ENCODE measurements at regions not wholly inside any gene's neighbourhood (a gene's known extent, or its start where the extent isn't known, plus 50 kb on each side); places are given as distances from the start of the nearest gene placed in this dataset.

DNA sequence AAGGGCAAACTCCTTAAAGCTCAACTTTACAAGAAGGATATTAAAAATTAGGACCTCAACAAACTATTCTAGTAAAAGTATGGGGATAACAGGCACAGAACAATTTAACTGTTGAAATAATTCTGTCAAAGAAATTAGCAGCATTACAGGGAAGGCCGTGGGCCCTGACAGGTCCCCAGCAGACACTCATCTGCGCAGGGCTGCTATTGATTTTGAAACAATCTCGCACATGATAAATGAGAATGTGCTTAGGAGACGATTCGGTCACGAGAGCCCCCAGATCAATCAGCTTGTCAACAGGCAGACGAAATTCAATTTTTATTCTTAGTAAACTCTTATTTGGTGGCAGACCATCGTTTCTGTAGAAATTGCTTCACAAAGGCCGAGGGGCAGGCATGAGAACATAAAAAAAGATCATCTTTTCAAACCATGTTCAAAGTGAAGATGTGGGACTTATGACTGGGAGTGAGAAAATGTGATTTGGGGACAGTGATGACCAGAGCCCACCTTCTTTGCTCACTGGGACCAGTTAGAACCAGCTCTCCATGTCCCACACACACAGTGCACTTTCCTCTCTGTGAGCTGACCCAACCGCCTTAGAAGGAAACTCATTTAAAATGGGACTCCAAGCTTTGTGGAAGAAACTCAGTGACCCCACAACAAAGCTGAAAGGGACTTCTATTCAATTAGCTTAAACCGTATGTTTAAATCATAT is 654.5 kb downstream of the TOX3 start:
- no peaks in the 10 kb centered on the region for H3K36me3 Mint-ChIP-seq
- H3K27me3 Mint-ChIP-seq: no peaks in the 10 kb centered on the region
- H3K9me3 Mint-ChIP-seq: peaks cover 0 to 14% (median 8%) of the 10 kb centered on the region in 8 donors
- POLR2A ChIA-PET (ENCODE audit: partially characterized antibody): no interaction called here
- H3K4me1 ChIP-seq (ENCODE audit: insufficient read depth, low read length): no peaks in the 10 kb centered on the region
- H3K4me3 Mint-ChIP-seq: no peak overlapping the region
- no peak overlapping the region for H3K27ac Mint-ChIP-seq
- no peaks in the 10 kb centered on the region for H3K36me3 ChIP-seq (ENCODE audit: insufficient read depth, low read length)
- DNase-seq: no peak
- no peak overlapping the region for H3K27ac ChIP-seq (ENCODE audit: low read depth, low read length)
- CTCF ChIA-PET (ENCODE audit: partially characterized antibody): no interaction called here
- intact Hi-C loops (cut with micrococcal nuclease): no loop called here
- no peaks in the 10 kb centered on the region for H3K4me1 Mint-ChIP-seq
- no peak overlapping the region for H3K4me3 ChIP-seq (ENCODE audit: low read length in 2 of 2)
- no peaks in the 10 kb centered on the region for H3K9me3 ChIP-seq (ENCODE audit: control insufficient read depth in 1 of 2, low read length in 2 of 2)
- no peaks in the 10 kb centered on the region for H3K27me3 ChIP-seq (ENCODE audit: insufficient read depth, low read length)

- Mint-ChIP-seq H3K27me3 (no peaks in the 10 kb centered on the region), H3K4me3 (no peak overlapping the region), H3K9me3 (peaks cover 0 to 17% (median 7%) of the 10 kb centered on the region in 8 donors), H3K4me1 (no peaks in the 10 kb centered on the region), H3K36me3 (no peaks in the 10 kb centered on the region), H3K27ac (no peak overlapping the region)
- Histone ChIP-seq H3K36me3 (ENCODE audit: insufficient read depth, low read length) (no peaks in the 10 kb centered on the region), H3K9me3 (ENCODE audit: control insufficient read depth in 1 of 2, low read length in 2 of 2) (no peaks in the 10 kb centered on the region), H3K27me3 (ENCODE audit: insufficient read depth, low read length) (no peaks in the 10 kb centered on the region), H3K4me1 (ENCODE audit: insufficient read depth, low read length) (no peaks in the 10 kb centered on the region), H3K4me3 (ENCODE audit: low read length in 2 of 2) (no peak overlapping the region), H3K27ac (ENCODE audit: low read depth, low read length) (no peak overlapping the region)
- POLR2A ChIA-PET (ENCODE audit: partially characterized antibody): no interaction called here
- intact Hi-C loops (cut with micrococcal nuclease): no loop called here
- DNase-seq: no peak
- CTCF ChIA-PET (ENCODE audit: partially characterized antibody): no interaction called here
Measured at GRCh38 chr16:51888534-51888933, 658.4 kb downstream of the TOX3 start.

DNA sequence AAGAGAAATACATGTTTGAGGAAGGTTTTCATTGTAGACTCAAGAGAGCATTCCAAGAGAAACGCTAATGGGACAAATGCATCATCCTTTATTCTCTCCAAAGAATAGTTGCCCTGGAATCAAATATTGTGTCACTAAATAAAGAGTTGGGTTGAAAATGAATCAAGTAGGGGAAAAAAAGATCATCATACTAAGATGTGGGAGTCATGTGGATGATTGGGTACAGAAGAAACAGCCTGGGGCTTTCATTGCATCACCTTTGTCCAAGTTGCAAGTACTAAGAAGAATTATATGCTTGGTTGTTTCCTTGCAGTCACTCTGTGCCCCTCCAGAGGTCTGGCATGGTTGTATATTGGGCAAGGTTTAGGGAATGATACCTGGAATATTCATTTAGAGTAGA is 658.9 kb downstream of the TOX3 start:
- DNase-seq: no peak
- no peaks in the 10 kb centered on the region for H3K4me1 ChIP-seq (ENCODE audit: insufficient read depth, low read length)
- ChIA-PET POLR2A (ENCODE audit: partially characterized antibody) (no interaction called here), CTCF (ENCODE audit: partially characterized antibody) (no interaction called here)
- no peaks in the 10 kb centered on the region for H3K27me3 ChIP-seq (ENCODE audit: insufficient read depth, low read length)
- intact Hi-C loops (cut with micrococcal nuclease): no loop called here
- Mint-ChIP-seq H3K4me3 (no peak overlapping the region), H3K27me3 (no peaks in the 10 kb centered on the region), H3K27ac (no peak overlapping the region), H3K36me3 (no peaks in the 10 kb centered on the region), H3K9me3 (peaks cover 0 to 17% (median 3%) of the 10 kb centered on the region in 8 donors), H3K4me1 (no peaks in the 10 kb centered on the region)
- H3K4me3 ChIP-seq (ENCODE audit: low read length in 2 of 2): no peak overlapping the region
- no peaks in the 10 kb centered on the region for H3K36me3 ChIP-seq (ENCODE audit: insufficient read depth, low read length)
- H3K27ac ChIP-seq (ENCODE audit: low read depth, low read length): no peak overlapping the region
- H3K9me3 ChIP-seq (ENCODE audit: control insufficient read depth in 1 of 2, low read length in 2 of 2): no peaks in the 10 kb centered on the region

- POLR2A ChIA-PET (ENCODE audit: partially characterized antibody): no interaction called here
- CTCF ChIA-PET (ENCODE audit: partially characterized antibody): no interaction called here
- no peak overlapping the region for H3K27ac Mint-ChIP-seq
- Histone ChIP-seq H3K36me3 (ENCODE audit: insufficient read depth, low read length) (no peaks in the 10 kb centered on the region), H3K27me3 (ENCODE audit: insufficient read depth, low read length) (no peaks in the 10 kb centered on the region), H3K4me1 (ENCODE audit: insufficient read depth, low read length) (no peaks in the 10 kb centered on the region), H3K27ac (ENCODE audit: low read depth, low read length) (no peak overlapping the region), H3K4me3 (ENCODE audit: low read length in 2 of 2) (no peak overlapping the region), H3K9me3 (ENCODE audit: control insufficient read depth in 1 of 2, low read length in 2 of 2) (no peaks in the 10 kb centered on the region)
- H3K4me3 Mint-ChIP-seq: no peak overlapping the region
- H3K27me3 Mint-ChIP-seq: no peaks in the 10 kb centered on the region
- no peak for DNase-seq
- H3K36me3 Mint-ChIP-seq: no peaks in the 10 kb centered on the region
- intact Hi-C loops (cut with micrococcal nuclease): no loop called here
- H3K4me1 Mint-ChIP-seq: no peaks in the 10 kb centered on the region
- H3K9me3 Mint-ChIP-seq: peaks cover 0 to 16% (median 6%) of the 10 kb centered on the region in 8 donors
Measured at GRCh38 chr16:51886456-51886855, 660.5 kb downstream of the TOX3 start.

GRCh38 chr16:51884773-51885172 is 662.2 kb downstream of the TOX3 start:
- H3K27ac Mint-ChIP-seq: no peak overlapping the region
- Histone ChIP-seq H3K9me3 (ENCODE audit: control insufficient read depth in 1 of 2, low read length in 2 of 2) (no peaks in the 10 kb centered on the region), H3K4me1 (ENCODE audit: insufficient read depth, low read length) (no peaks in the 10 kb centered on the region), H3K4me3 (ENCODE audit: low read length in 2 of 2) (no peak overlapping the region), H3K36me3 (ENCODE audit: insufficient read depth, low read length) (no peaks in the 10 kb centered on the region), H3K27me3 (ENCODE audit: insufficient read depth, low read length) (no peaks in the 10 kb centered on the region), H3K27ac (ENCODE audit: low read depth, low read length) (no peak overlapping the region)
- H3K4me1 Mint-ChIP-seq: no peaks in the 10 kb centered on the region
- no peak for DNase-seq
- peaks cover 0 to 21% (median 4%) of the 10 kb centered on the region in 8 donors for H3K9me3 Mint-ChIP-seq
- intact Hi-C loops (cut with micrococcal nuclease): no loop called here
- no peaks in the 10 kb centered on the region for H3K36me3 Mint-ChIP-seq
- H3K4me3 Mint-ChIP-seq: no peak overlapping the region
- H3K27me3 Mint-ChIP-seq: no peaks in the 10 kb centered on the region
- ChIA-PET CTCF (ENCODE audit: partially characterized antibody) (no interaction called here), POLR2A (ENCODE audit: partially characterized antibody) (no interaction called here)

GRCh38 chr16:51881731-51882130 is 665.2 kb downstream of the TOX3 start:
- Mint-ChIP-seq H3K4me3 (no peak overlapping the region), H3K4me1 (no peaks in the 10 kb centered on the region), H3K27ac (no peak overlapping the region), H3K36me3 (no peaks in the 10 kb centered on the region), H3K9me3 (peaks cover 0 to 21% (median 4%) of the 10 kb centered on the region in 8 donors), H3K27me3 (no peaks in the 10 kb centered on the region)
- Histone ChIP-seq H3K4me3 (ENCODE audit: low read length in 2 of 2) (no peak overlapping the region), H3K4me1 (ENCODE audit: insufficient read depth, low read length) (no peaks in the 10 kb centered on the region), H3K27ac (ENCODE audit: low read depth, low read length) (no peak overlapping the region), H3K36me3 (ENCODE audit: insufficient read depth, low read length) (no peaks in the 10 kb centered on the region), H3K9me3 (ENCODE audit: control insufficient read depth in 1 of 2, low read length in 2 of 2) (no peaks in the 10 kb centered on the region), H3K27me3 (ENCODE audit: insufficient read depth, low read length) (no peaks in the 10 kb centered on the region)
- intact Hi-C loops (cut with micrococcal nuclease): no loop called here
- POLR2A ChIA-PET (ENCODE audit: partially characterized antibody): no interaction called here
- DNase-seq: no peak
- CTCF ChIA-PET (ENCODE audit: partially characterized antibody): no interaction called here

DNA sequence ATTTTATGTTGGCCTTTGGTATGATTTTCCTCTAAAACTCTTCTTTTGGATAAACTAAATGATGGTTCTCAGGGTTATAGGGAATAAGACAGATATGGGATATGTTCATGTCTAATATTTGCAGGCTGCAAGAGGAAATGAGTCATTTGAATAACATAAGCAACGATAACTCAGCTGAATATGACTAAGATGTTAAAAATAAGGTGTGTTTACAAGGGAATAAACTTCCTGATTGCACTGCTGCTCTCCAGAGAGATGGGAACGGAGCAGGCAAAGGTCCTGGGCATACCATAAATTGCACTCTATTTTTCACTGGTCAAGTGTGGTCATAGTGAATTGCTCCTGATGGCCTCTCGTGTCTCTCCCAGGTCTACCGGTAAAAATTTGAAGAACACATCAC is 666.2 kb downstream of the TOX3 start:
- ChIA-PET POLR2A (ENCODE audit: partially characterized antibody) (no interaction called here), CTCF (ENCODE audit: partially characterized antibody) (no interaction called here)
- Mint-ChIP-seq H3K27ac (no peak overlapping the region), H3K4me1 (no peaks in the 10 kb centered on the region), H3K4me3 (no peak overlapping the region), H3K9me3 (peaks cover 0 to 21% (median 4%) of the 10 kb centered on the region in 8 donors), H3K27me3 (no peaks in the 10 kb centered on the region), H3K36me3 (no peaks in the 10 kb centered on the region)
- no peaks in the 10 kb centered on the region for H3K4me1 ChIP-seq (ENCODE audit: insufficient read depth, low read length)
- DNase-seq: no peak
- intact Hi-C loops (cut with micrococcal nuclease): no loop called here
- no peak overlapping the region for H3K4me3 ChIP-seq (ENCODE audit: low read length in 2 of 2)
- H3K36me3 ChIP-seq (ENCODE audit: insufficient read depth, low read length): no peaks in the 10 kb centered on the region
- no peak overlapping the region for H3K27ac ChIP-seq (ENCODE audit: low read depth, low read length)
- no peaks in the 10 kb centered on the region for H3K9me3 ChIP-seq (ENCODE audit: control insufficient read depth in 1 of 2, low read length in 2 of 2)
- no peaks in the 10 kb centered on the region for H3K27me3 ChIP-seq (ENCODE audit: insufficient read depth, low read length)

DNA sequence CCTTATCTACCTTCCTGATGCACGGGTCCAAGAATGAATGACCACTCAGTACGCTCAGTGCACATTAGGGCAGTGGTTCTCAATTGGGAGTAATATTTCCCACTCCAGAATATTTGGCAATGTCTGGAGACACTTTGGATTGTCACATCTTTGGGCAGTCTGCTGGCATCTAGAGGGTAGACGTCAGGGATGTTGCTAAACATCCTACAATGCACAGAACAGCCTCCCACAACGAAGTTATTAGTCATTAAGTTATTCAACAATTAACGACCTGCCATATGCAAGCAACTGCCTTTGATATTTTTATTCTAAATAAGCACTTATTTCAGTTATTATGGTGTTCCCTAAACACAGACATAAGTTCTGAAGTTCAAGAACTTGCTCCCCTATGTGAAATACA is 669.3 kb downstream of the TOX3 start:
- ChIA-PET POLR2A (ENCODE audit: partially characterized antibody) (no interaction called here), CTCF (ENCODE audit: partially characterized antibody) (no interaction called here)
- intact Hi-C loops (cut with micrococcal nuclease): no loop called here
- Mint-ChIP-seq H3K9me3 (peaks cover 0 to 19% (median 5%) of the 10 kb centered on the region in 8 donors), H3K4me1 (no peaks in the 10 kb centered on the region), H3K27me3 (no peaks in the 10 kb centered on the region), H3K36me3 (no peaks in the 10 kb centered on the region), H3K27ac (no peak overlapping the region), H3K4me3 (no peak overlapping the region)
- no peaks in the 10 kb centered on the region for H3K36me3 ChIP-seq (ENCODE audit: insufficient read depth, low read length)
- DNase-seq: no peak
- H3K27me3 ChIP-seq (ENCODE audit: insufficient read depth, low read length): no peaks in the 10 kb centered on the region
- H3K4me1 ChIP-seq (ENCODE audit: insufficient read depth, low read length): no peaks in the 10 kb centered on the region
- H3K9me3 ChIP-seq (ENCODE audit: control insufficient read depth in 1 of 2, low read length in 2 of 2): no peaks in the 10 kb centered on the region
- no peak overlapping the region for H3K4me3 ChIP-seq (ENCODE audit: low read length in 2 of 2)
- H3K27ac ChIP-seq (ENCODE audit: low read depth, low read length): no peak overlapping the region

All from CD4-positive, alpha-beta memory T cell (primary cell).